HEK293 (cell line): ENCODE measurements at regions not wholly inside any gene's neighbourhood (a gene's known extent, or its start where the extent isn't known, plus 50 kb on each side); places are given as distances from the start of the nearest gene placed in this dataset.

Experiments
- CTCF ChIP-seq: fragments of 450-650 bp; formaldehyde crosslinking; IDR thresholded peaks from 2 replicates; pipeline ENCODE4 v1.5.1; 2016; ENCODE audit warnings: missing biosample characterization, missing genetic modification characterization
- HOXC10 ChIP-seq: sonication (generic); formaldehyde crosslinking; IDR thresholded peaks from 2 replicates; pipeline ENCODE4 v1.8.1; 2023; ENCODE audit warnings: mild to moderate bottlenecking, missing genetic modification reagents
- MYNN ChIP-seq: fragments of 450-650 bp; formaldehyde crosslinking; IDR thresholded peaks from 2 replicates; pipeline ENCODE4 v1.5.1; 2016; ENCODE audit warnings: missing biosample characterization, missing genetic modification characterization, borderline replicate concordance
- PATZ1 ChIP-seq: fragments of 450-650 bp; formaldehyde crosslinking; IDR thresholded peaks from 2 replicates; pipeline ENCODE4 v1.5.1; 2016; ENCODE audit warnings: missing biosample characterization, missing genetic modification characterization
- ZFP41 ChIP-seq: fragments of 450-650 bp; formaldehyde crosslinking; IDR thresholded peaks from 2 replicates; pipeline ENCODE4 v1.5.1; 2016; ENCODE audit warnings: missing biosample characterization, missing genetic modification characterization, borderline replicate concordance
- ZNF157 ChIP-seq: fragments of 450-650 bp; formaldehyde crosslinking; IDR thresholded peaks from 2 replicates; pipeline ENCODE4 v1.5.1; 2016; ENCODE audit warnings: missing biosample characterization, missing genetic modification characterization
- ZNF223 ChIP-seq: fragments of 450-650 bp; formaldehyde crosslinking; IDR thresholded peaks from 2 replicates; pipeline ENCODE4 v1.5.1; 2016; ENCODE audit warnings: missing biosample characterization, missing genetic modification characterization
- ZNF24 ChIP-seq: fragments of 450-650 bp; formaldehyde crosslinking; IDR thresholded peaks from 2 replicates; pipeline ENCODE4 v1.5.1; 2016; ENCODE audit warnings: missing biosample characterization, missing genetic modification characterization
- ZNF311 ChIP-seq: fragments of 450-650 bp; formaldehyde crosslinking; IDR thresholded peaks from 2 replicates; pipeline ENCODE4 v1.5.1; 2017; ENCODE audit warnings: missing biosample characterization, missing genetic modification characterization, borderline replicate concordance
- ZNF626 ChIP-seq: fragments of 450-650 bp; sonication (Bioruptor Pico); formaldehyde crosslinking; IDR thresholded peaks from 2 replicates; pipeline ENCODE4 v1.5.1; 2018; ENCODE audit warnings: missing biosample characterization, missing genetic modification characterization, inconsistent platforms
- TF ChIP-seq, protein P1 (sequence below): IDR thresholded peaks from 2 replicates; pipeline ENCODE4 v1.6.1; 2011; ENCODE audit warnings: mild to moderate bottlenecking, low read depth, low read length, borderline replicate concordance

- no peak for TF ChIP-seq ZNF311 (tag by site-specific recombination)
- TF ChIP-seq, protein P1, sequence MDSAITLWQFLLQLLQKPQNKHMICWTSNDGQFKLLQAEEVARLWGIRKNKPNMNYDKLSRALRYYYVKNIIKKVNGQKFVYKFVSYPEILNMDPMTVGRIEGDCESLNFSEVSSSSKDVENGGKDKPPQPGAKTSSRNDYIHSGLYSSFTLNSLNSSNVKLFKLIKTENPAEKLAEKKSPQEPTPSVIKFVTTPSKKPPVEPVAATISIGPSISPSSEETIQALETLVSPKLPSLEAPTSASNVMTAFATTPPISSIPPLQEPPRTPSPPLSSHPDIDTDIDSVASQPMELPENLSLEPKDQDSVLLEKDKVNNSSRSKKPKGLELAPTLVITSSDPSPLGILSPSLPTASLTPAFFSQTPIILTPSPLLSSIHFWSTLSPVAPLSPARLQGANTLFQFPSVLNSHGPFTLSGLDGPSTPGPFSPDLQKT, result no peak
- TF ChIP-seq ZFP41 (tag by site-specific recombination), result no peak
- no peak for TF ChIP-seq ZNF157 (tag by site-specific recombination)
- no peak for TF ChIP-seq ZNF223
- no peak for TF ChIP-seq ZNF626 (tag by site-specific recombination)
- no peak for TF ChIP-seq PATZ1 (tag by site-specific recombination)
- no peak for TF ChIP-seq MYNN (tag by site-specific recombination)
- TF ChIP-seq HOXC10, result no peak
- TF ChIP-seq ZNF24 (tag by site-specific recombination), result no peak
- TF ChIP-seq CTCF (tag by site-specific recombination), result no peak
Observed at GRCh38 chr10:59435707-59436106, 73.4 kb upstream of the FAM13C start.
